Loucy (cell line): ENCODE measurements at regions not wholly inside any gene's neighbourhood (a gene's known extent, or its start where the extent isn't known, plus 50 kb on each side); places are given as distances from the start of the nearest gene placed in this dataset.

Experiments
- H2AFZ ChIP-seq: fragments of 200-600 bp; sonication (generic); 2 replicates; pipeline ENCODE4 v1.6.0; 2016; ENCODE audit warnings: antibody characterized with exemption, mild to moderate bottlenecking, low read length, moderate library complexity
- H3F3A ChIP-seq: fragments of 200-600 bp; 2 replicates; pipeline ENCODE4 v1.6.0; 2016; ENCODE audit warnings: antibody characterized with exemption, low read depth, mild to moderate bottlenecking
- H3K27me3 ChIP-seq: fragments of 200-600 bp; sonication (generic); 2 replicates; pipeline ENCODE4 v1.6.1; 2014; ENCODE audit warnings: low read length, mild to moderate bottlenecking; ENCODE audit not compliant: insufficient read depth, poor library complexity, severe bottlenecking
- H3K36me3 ChIP-seq: fragments of 200-600 bp; sonication (generic); 2 replicates; pipeline ENCODE4 v1.6.1; 2016; ENCODE audit warnings: low read length; ENCODE audit not compliant: insufficient read depth
- H3K4me1 ChIP-seq: fragments of 200-600 bp; sonication (generic); 2 replicates; pipeline ENCODE4 v1.5.1; 2014; ENCODE audit warnings: low read length, mild to moderate bottlenecking; ENCODE audit not compliant: insufficient read depth, poor library complexity, severe bottlenecking
- H3K4me2 ChIP-seq: fragments of 200-600 bp; sonication (generic); 2 replicates; pipeline ENCODE4 v1.6.0; 2014; ENCODE audit warnings: antibody characterized with exemption, low read length, low read depth, mild to moderate bottlenecking; ENCODE audit not compliant: poor library complexity, severe bottlenecking
- H3K4me3 ChIP-seq: fragments of 200-600 bp; sonication (generic); 2 replicates; pipeline ENCODE4 v1.5.1; 2014; ENCODE audit warnings: low read length, mild to moderate bottlenecking, mixed read lengths; ENCODE audit not compliant: poor library complexity, severe bottlenecking
- H3K79me2 ChIP-seq: fragments of 200-600 bp; sonication (generic); 2 replicates; pipeline ENCODE4 v1.6.1; 2014; ENCODE audit warnings: low read length; ENCODE audit not compliant: insufficient read depth
- H3K9ac ChIP-seq: fragments of 200-600 bp; sonication (generic); 2 replicates; pipeline ENCODE4 v1.6.0; 2014; ENCODE audit warnings: mild to moderate bottlenecking, low read depth, low read length, moderate library complexity; ENCODE audit not compliant: poor library complexity, severe bottlenecking
- H3K9me2 ChIP-seq: fragments of 200-600 bp; sonication (generic); replicated peaks from 2 replicates; pipeline ENCODE4 v1.6.1; 2016; ENCODE audit warnings: low read depth, low read length, mixed read lengths
- H3K9me3 ChIP-seq: fragments of 200-600 bp; sonication (generic); 2 replicates; pipeline ENCODE4 v1.6.1; 2014; ENCODE audit warnings: mild to moderate bottlenecking, antibody characterized with exemption, low read length, low read depth; ENCODE audit not compliant: insufficient read depth
- H4K20me1 ChIP-seq: fragments of 200-600 bp; sonication (generic); 2 replicates; pipeline ENCODE4 v1.6.0; 2014; ENCODE audit warnings: antibody characterized with exemption, low read length, mild to moderate bottlenecking; ENCODE audit not compliant: insufficient read depth, poor library complexity, severe bottlenecking
- CTCF ChIP-seq: fragments of 200-600 bp; sonication (generic); conservative IDR thresholded peaks from 2 replicates; pipeline ENCODE4 v1.5.1; 2014; ENCODE audit warnings: mild to moderate bottlenecking, antibody characterized with exemption, low read length
- EZH2phosphoT487 ChIP-seq: fragments of 200-600 bp; IDR thresholded peaks from 2 replicates; pipeline ENCODE4 v1.6.1; 2018; ENCODE audit warnings: antibody characterized with exemption, mild to moderate bottlenecking, moderate library complexity, borderline replicate concordance

GRCh38 chr18:61666876-61667590 is 225.8 kb downstream of the RNF152 start:
- no peaks in the 10 kb centered on the region for H3K79me2 ChIP-seq
- no peak overlapping the region for H3K4me3 ChIP-seq
- H3K9ac ChIP-seq: no peak overlapping the region
- H3K4me1 ChIP-seq: no peaks in the 10 kb centered on the region
- H4K20me1 ChIP-seq: no peaks in the 10 kb centered on the region
- TF ChIP-seq EZH2phosphoT487: no peak
- TF ChIP-seq CTCF: no peak
- H3K9me3 ChIP-seq: no peaks in the 10 kb centered on the region
- no peak overlapping the region for H2AFZ ChIP-seq
- H3K4me2 ChIP-seq: no peak overlapping the region
- H3K9me2 ChIP-seq: no peaks in the 10 kb centered on the region
- H3K27me3 ChIP-seq: no peaks in the 10 kb centered on the region
- H3K36me3 ChIP-seq: no peaks in the 10 kb centered on the region
- no peaks in the 10 kb centered on the region for H3F3A ChIP-seq

DNA sequence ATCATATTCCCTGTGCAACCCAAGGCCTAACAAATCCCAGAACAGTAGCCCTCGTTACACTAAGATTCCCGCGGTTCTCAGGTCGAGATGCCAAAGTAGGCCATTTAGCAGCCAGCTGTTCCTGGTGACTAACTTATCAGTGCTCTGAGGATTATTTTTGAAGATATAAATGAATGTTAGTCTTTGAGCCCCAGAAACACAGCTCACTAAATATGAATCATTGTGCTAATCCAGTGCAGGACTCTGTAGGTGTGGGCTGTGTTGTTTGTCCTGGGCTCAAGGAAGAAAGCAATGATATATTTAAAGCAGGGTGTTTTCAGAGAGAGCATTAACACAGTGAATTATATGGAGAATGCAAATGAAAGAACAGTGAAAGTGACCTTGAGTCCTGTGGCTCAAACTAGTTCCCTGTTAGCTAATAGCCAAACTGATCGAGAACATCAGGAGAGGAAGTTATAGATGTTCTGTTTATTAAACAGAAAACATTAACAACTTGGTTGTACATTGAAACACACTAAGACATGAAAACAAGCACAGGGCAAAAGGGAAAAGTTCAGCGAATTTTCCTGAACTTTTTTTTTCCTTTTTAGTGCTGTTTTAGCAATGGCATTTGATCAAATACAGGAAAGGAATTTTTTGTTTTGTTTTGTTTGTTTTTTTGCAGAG is 228.3 kb downstream of the RNF152 start:
- H4K20me1 ChIP-seq: no peaks in the 10 kb centered on the region
- no peaks in the 10 kb centered on the region for H3K36me3 ChIP-seq
- H3K4me2 ChIP-seq: no peak overlapping the region
- no peaks in the 10 kb centered on the region for H3K9me3 ChIP-seq
- no peak for TF ChIP-seq EZH2phosphoT487
- TF ChIP-seq CTCF: no peak
- no peaks in the 10 kb centered on the region for H3F3A ChIP-seq
- H3K79me2 ChIP-seq: no peaks in the 10 kb centered on the region
- no peak overlapping the region for H3K4me3 ChIP-seq
- H3K9ac ChIP-seq: no peak overlapping the region
- H3K9me2 ChIP-seq: no peaks in the 10 kb centered on the region
- no peak overlapping the region for H2AFZ ChIP-seq
- H3K4me1 ChIP-seq: no peaks in the 10 kb centered on the region
- no peaks in the 10 kb centered on the region for H3K27me3 ChIP-seq

GRCh38 chr18:61662726-61663125 is 230.1 kb downstream of the RNF152 start:
- no peaks in the 10 kb centered on the region for H3K4me1 ChIP-seq
- no peaks in the 10 kb centered on the region for H4K20me1 ChIP-seq
- H3K9me2 ChIP-seq: no peaks in the 10 kb centered on the region
- H3K79me2 ChIP-seq: no peaks in the 10 kb centered on the region
- H3K36me3 ChIP-seq: no peaks in the 10 kb centered on the region
- no peaks in the 10 kb centered on the region for H3K9me3 ChIP-seq
- H3K9ac ChIP-seq: no peak overlapping the region
- no peaks in the 10 kb centered on the region for H3F3A ChIP-seq
- no peak for TF ChIP-seq EZH2phosphoT487
- no peak for TF ChIP-seq CTCF
- no peaks in the 10 kb centered on the region for H3K27me3 ChIP-seq
- no peak overlapping the region for H2AFZ ChIP-seq
- no peak overlapping the region for H3K4me3 ChIP-seq
- H3K4me2 ChIP-seq: no peak overlapping the region
